ENCODE measurements at regions not wholly inside any gene's neighbourhood (a gene's known extent, or its start where the extent isn't known, plus 50 kb on each side); places are given as distances from the start of the nearest gene placed in this dataset.

DNA sequence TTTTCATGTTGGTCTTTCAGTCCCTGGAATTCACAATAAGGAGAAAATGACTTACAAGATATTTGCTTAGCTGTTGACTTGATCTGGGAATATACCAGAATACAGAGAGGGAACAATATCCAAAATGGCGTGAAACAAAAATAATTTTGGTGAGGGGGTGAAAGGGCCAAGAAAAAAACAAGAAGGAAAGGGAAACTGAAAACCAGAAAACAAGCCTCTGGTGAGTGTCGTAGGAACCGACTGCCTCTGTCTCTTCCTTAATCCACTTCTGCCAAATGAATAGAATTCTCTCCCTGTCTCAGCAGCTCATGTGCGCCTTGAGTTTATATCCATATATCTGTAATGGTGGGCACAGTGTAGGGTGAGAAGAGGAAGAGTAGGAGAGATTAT lies 367.6 kb downstream of the ETS1 start:
- DNase-seq (ENCODE audit: low read depth, low spot score): no peak
- ChIA-PET RAD21 (ENCODE audit: unreplicated experiment) (no interaction called here), POLR2A (no interaction called here), SMC1A (ENCODE audit: uncharacterized antibody, unreplicated experiment) (interaction anchor here (1.0 to 1.1 kb wide), 2 partner anchors 24 to 63 kb away, joined by 3 read pairs; no protein-coding TSS in a partner anchor), CTCF (interaction anchor here (0.5 to 1.0 kb wide), 2 partner anchors 411 to 515 kb away, joined by 3 read pairs; no protein-coding TSS in a partner anchor)
- in situ Hi-C loops (cut with MboI) (no loop called here), intact Hi-C loops (cut with micrococcal nuclease; ENCODE audit: unreplicated experiment) (no loop called here)
- Histone ChIP-seq H3K79me2 (ENCODE audit: control insufficient read depth, insufficient read depth, low read length) (no peaks in the 10 kb centered on the region), H4K20me1 (ENCODE audit: control insufficient read depth, insufficient read depth) (no peaks in the 10 kb centered on the region), H3K4me2 (ENCODE audit: control insufficient read depth, insufficient read depth) (no peak overlapping the region), H3K4me3 (no peak overlapping the region), H3K27ac (ENCODE audit: control insufficient read depth, insufficient read depth) (no peak overlapping the region), H3K4me1 (ENCODE audit: control insufficient read depth, insufficient read depth, low read length) (no peaks in the 10 kb centered on the region), H3K9ac (ENCODE audit: control insufficient read depth, insufficient read depth, low read length) (no peak overlapping the region), H3K27me3 (replicated peaks in 1 of 2; ENCODE audit: control insufficient read depth in 2 of 2, insufficient read depth in 2 of 2, low read length in 1 of 2) (no peaks in the 10 kb centered on the region), H3K9me3 (replicated peaks; ENCODE audit: control insufficient read depth, insufficient read depth, low read length) (no peaks in the 10 kb centered on the region; the same call in 2 of the 3 replicates), H2AFZ (ENCODE audit: control insufficient read depth, low read depth, low read length) (no peak overlapping the region), H3K36me3 (ENCODE audit: control insufficient read depth in 2 of 2, insufficient read depth in 2 of 2, low read length in 1 of 2) (no peaks in the 10 kb centered on the region)
- FAIRE-seq: no peak
- no TSS peak for BruUV-seq (replicated peaks)
- no peak for ATAC-seq
- 67% methylated on average over 4 of the region's 4 CpGs for WGBS (ENCODE audit: insufficient coverage, insufficient replicate concordance, low lambda C conversion rate, missing lambda C conversion rate)
- TF ChIP-seq, protein P1, sequence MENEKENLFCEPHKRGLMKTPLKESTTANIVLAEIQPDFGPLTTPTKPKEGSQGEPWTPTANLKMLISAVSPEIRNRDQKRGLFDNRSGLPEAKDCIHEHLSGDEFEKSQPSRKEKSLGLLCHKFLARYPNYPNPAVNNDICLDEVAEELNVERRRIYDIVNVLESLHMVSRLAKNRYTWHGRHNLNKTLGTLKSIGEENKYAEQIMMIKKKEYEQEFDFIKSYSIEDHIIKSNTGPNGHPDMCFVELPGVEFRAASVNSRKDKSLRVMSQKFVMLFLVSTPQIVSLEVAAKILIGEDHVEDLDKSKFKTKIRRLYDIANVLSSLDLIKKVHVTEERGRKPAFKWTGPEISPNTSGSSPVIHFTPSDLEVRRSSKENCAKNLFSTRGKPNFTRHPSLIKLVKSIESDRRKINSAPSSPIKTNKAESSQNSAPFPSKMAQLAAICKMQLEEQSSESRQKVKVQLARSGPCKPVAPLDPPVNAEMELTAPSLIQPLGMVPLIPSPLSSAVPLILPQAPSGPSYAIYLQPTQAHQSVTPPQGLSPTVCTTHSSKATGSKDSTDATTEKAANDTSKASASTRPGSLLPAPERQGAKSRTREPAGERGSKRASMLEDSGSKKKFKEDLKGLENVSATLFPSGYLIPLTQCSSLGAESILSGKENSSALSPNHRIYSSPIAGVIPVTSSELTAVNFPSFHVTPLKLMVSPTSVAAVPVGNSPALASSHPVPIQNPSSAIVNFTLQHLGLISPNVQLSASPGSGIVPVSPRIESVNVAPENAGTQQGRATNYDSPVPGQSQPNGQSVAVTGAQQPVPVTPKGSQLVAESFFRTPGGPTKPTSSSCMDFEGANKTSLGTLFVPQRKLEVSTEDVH (IDR thresholded peaks at IDR 0.05; ENCODE audit: low read depth, partially characterized antibody): no peak
- TF ChIP-seq NFYA (IDR thresholded peaks at IDR 0.05; ENCODE audit: borderline replicate concordance, low read depth, low read length): no peak
- no peak for TF ChIP-seq EGR1 (IDR thresholded peaks at IDR 0.05; ENCODE audit: borderline replicate concordance in 1 of 2, low read depth in 2 of 2, low read length in 2 of 2)
- TF ChIP-seq SREBF1 (IDR thresholded peaks at IDR 0.05; ENCODE audit: low read length): no peak
- TF ChIP-seq NR2C2 (IDR thresholded peaks at IDR 0.05; ENCODE audit: borderline replicate concordance, control insufficient read depth, insufficient read length, low read depth): no peak
- no peak for TF ChIP-seq JUND (IDR thresholded peaks at IDR 0.05; ENCODE audit: low read depth, low read length)
- TF ChIP-seq SP1 (IDR thresholded peaks at IDR 0.05; ENCODE audit: low read depth, low read length): no peak
- no peak for TF ChIP-seq KDM1A (IDR thresholded peaks at IDR 0.05; ENCODE audit: borderline replicate concordance)
- TF ChIP-seq, protein P2, sequence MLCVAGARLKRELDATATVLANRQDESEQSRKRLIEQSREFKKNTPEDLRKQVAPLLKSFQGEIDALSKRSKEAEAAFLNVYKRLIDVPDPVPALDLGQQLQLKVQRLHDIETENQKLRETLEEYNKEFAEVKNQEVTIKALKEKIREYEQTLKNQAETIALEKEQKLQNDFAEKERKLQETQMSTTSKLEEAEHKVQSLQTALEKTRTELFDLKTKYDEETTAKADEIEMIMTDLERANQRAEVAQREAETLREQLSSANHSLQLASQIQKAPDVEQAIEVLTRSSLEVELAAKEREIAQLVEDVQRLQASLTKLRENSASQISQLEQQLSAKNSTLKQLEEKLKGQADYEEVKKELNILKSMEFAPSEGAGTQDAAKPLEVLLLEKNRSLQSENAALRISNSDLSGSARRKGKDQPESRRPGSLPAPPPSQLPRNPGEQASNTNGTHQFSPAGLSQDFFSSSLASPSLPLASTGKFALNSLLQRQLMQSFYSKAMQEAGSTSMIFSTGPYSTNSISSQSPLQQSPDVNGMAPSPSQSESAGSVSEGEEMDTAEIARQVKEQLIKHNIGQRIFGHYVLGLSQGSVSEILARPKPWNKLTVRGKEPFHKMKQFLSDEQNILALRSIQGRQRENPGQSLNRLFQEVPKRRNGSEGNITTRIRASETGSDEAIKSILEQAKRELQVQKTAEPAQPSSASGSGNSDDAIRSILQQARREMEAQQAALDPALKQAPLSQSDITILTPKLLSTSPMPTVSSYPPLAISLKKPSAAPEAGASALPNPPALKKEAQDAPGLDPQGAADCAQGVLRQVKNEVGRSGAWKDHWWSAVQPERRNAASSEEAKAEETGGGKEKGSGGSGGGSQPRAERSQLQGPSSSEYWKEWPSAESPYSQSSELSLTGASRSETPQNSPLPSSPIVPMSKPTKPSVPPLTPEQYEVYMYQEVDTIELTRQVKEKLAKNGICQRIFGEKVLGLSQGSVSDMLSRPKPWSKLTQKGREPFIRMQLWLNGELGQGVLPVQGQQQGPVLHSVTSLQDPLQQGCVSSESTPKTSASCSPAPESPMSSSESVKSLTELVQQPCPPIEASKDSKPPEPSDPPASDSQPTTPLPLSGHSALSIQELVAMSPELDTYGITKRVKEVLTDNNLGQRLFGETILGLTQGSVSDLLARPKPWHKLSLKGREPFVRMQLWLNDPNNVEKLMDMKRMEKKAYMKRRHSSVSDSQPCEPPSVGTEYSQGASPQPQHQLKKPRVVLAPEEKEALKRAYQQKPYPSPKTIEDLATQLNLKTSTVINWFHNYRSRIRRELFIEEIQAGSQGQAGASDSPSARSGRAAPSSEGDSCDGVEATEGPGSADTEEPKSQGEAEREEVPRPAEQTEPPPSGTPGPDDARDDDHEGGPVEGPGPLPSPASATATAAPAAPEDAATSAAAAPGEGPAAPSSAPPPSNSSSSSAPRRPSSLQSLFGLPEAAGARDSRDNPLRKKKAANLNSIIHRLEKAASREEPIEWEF (IDR thresholded peaks at IDR 0.05; ENCODE audit: insufficient replicate concordance, low read depth, low read length): no peak
- no peak for TF ChIP-seq CBX3 (IDR thresholded peaks at IDR 0.05; ENCODE audit: borderline replicate concordance, low read depth)
- TF ChIP-seq HDAC2 (IDR thresholded peaks at IDR 0.05): no peak
- TF ChIP-seq STAT3 (IDR thresholded peaks at IDR 0.05; ENCODE audit: low read depth, low read length): no peak
- no peak for TF ChIP-seq SMARCA5 (IDR thresholded peaks at IDR 0.05)
- no peak for TF ChIP-seq BHLHE40 (IDR thresholded peaks at IDR 0.05; ENCODE audit: borderline replicate concordance in 1 of 2, low read depth in 2 of 2, low read length in 1 of 2)
- TF ChIP-seq GABPA (IDR thresholded peaks at IDR 0.05; ENCODE audit: low read depth): no peak
- no peak for TF ChIP-seq RCOR1 (conservative IDR thresholded peaks at IDR 0.05; ENCODE audit: low read depth, low read length)
- no peak for TF ChIP-seq CEBPB (IDR thresholded peaks at IDR 0.05; ENCODE audit: borderline replicate concordance in 1 of 2, low read depth in 2 of 2, low read length in 2 of 2)
- no peak for TF ChIP-seq EZH2 (IDR thresholded peaks at IDR 0.05; ENCODE audit: borderline replicate concordance, control insufficient read depth, low read depth, low read length)
- TF ChIP-seq NR2C1 (IDR thresholded peaks at IDR 0.05): no peak

Measured in GM12878 (cell line).